ENCODE measurements at regions not wholly inside any gene's neighbourhood (a gene's known extent, or its start where the extent isn't known, plus 50 kb on each side); places are given as distances from the start of the nearest gene placed in this dataset.

DNA sequence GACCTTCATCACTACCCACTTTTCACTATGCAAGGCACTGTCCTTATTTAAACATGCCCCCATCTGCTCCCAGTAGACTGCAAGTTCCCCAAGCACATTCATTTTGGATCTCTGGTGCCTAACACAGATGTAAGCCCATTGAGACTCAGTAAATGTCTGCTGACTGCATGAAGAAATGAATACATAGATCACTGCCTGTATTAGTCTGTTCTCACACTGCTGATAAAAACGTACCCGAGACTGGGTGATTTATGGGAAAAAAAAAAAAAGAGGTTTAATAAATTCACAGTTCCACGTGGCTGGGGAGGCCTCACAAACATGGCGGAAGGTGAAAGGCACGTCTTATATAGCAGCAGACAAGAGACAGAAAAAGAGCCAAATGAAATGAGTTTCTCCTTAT lies 204.9 kb downstream of the ATG4C start:
- H3K27me3 ChIP-seq (replicated peaks; ENCODE audit: insufficient read depth, low read depth, low read length, poor library complexity), result no peaks in the 10 kb centered on the region
- no peaks in the 10 kb centered on the region for H3K4me1 ChIP-seq (ENCODE audit: insufficient read depth, low read length, poor library complexity, severe bottlenecking)
- no peak for TF ChIP-seq EZH2 (IDR thresholded peaks at IDR 0.05; ENCODE audit: borderline replicate concordance, low read depth, low read length, poor library complexity, severe bottlenecking)
- TF ChIP-seq CTCF (conservative IDR thresholded peaks at IDR 0.05; ENCODE audit: low read depth, low read length), result no peak
- H3K4me3 ChIP-seq (ENCODE audit: low read depth, low read length, poor library complexity, severe bottlenecking), result no peak overlapping the region
- BruUV-seq (replicated peaks), result no TSS peak
- no peak overlapping the region for H3K27ac ChIP-seq (ENCODE audit: low read depth, low read length, poor library complexity, severe bottlenecking)
- H3K36me3 ChIP-seq (ENCODE audit: insufficient read depth, low read length, poor library complexity, severe bottlenecking), result no peaks in the 10 kb centered on the region
- H3K9me3 ChIP-seq (ENCODE audit: low read depth, low read length, poor library complexity, severe bottlenecking), result no peaks in the 10 kb centered on the region
- intact Hi-C loops (cut with micrococcal nuclease; ENCODE audit: unreplicated experiment), result loop anchor here (10.0 kb wide), 1 partner anchor 144 kb away; no protein-coding TSS in a partner anchor
- ChIA-PET CTCF (no interaction called here), POLR2A (ENCODE audit: low non-redundant PET) (no interaction called here)
- no peak for DNase-seq (ENCODE audit: low spot score)

- DNase-seq (ENCODE audit: low spot score), result peak; percentile 56
- Histone ChIP-seq H3K4me3 (ENCODE audit: low read depth, low read length, poor library complexity, severe bottlenecking) (no peak overlapping the region), H3K4me1 (ENCODE audit: insufficient read depth, low read length, poor library complexity, severe bottlenecking) (no peaks in the 10 kb centered on the region), H3K27ac (ENCODE audit: low read depth, low read length, poor library complexity, severe bottlenecking) (no peak overlapping the region), H3K36me3 (ENCODE audit: insufficient read depth, low read length, poor library complexity, severe bottlenecking) (no peaks in the 10 kb centered on the region), H3K27me3 (replicated peaks; ENCODE audit: insufficient read depth, low read depth, low read length, poor library complexity) (no peaks in the 10 kb centered on the region), H3K9me3 (ENCODE audit: low read depth, low read length, poor library complexity, severe bottlenecking) (no peaks in the 10 kb centered on the region)
- no TSS peak for BruUV-seq (replicated peaks)
- CTCF ChIA-PET, result no interaction called here
- POLR2A ChIA-PET (ENCODE audit: low non-redundant PET), result no interaction called here
- TF ChIP-seq EZH2 (IDR thresholded peaks at IDR 0.05; ENCODE audit: borderline replicate concordance, low read depth, low read length, poor library complexity, severe bottlenecking) (no peak), CTCF (conservative IDR thresholded peaks at IDR 0.05; ENCODE audit: low read depth, low read length) (peak; percentile 62)
- intact Hi-C loops (cut with micrococcal nuclease; ENCODE audit: unreplicated experiment), result loop anchor here (10.0 kb wide), 1 partner anchor 145 kb away; no protein-coding TSS in a partner anchor
Observed at GRCh38 chr1:62989497-62989896, 205.6 kb downstream of the ATG4C start.

DNA sequence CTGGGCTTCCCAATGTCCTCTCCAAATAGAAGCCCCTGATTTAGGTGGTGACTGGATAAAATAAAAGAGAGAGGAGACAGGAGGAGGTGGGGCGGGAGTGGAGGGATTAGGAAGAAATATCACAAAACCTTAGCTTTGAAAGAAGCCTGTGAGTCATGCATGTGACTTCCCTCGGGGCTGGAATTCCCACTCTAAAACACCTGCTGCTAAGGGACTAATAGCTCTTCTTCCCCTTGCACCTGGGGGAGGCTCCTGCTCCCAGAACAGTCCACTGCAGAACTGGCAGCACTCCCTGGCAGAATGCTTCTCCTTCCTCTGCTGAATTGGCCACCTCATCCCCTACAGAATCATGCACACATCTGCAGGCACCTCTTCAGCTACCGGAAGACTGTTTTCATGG lies 207.2 kb downstream of the ATG4C start:
- Histone ChIP-seq H3K4me3 (ENCODE audit: low read depth, low read length, poor library complexity, severe bottlenecking) (no peak overlapping the region), H3K9me3 (ENCODE audit: low read depth, low read length, poor library complexity, severe bottlenecking) (no peaks in the 10 kb centered on the region), H3K36me3 (ENCODE audit: insufficient read depth, low read length, poor library complexity, severe bottlenecking) (no peaks in the 10 kb centered on the region), H3K27me3 (replicated peaks; ENCODE audit: insufficient read depth, low read depth, low read length, poor library complexity) (no peaks in the 10 kb centered on the region), H3K27ac (ENCODE audit: low read depth, low read length, poor library complexity, severe bottlenecking) (no peak overlapping the region), H3K4me1 (ENCODE audit: insufficient read depth, low read length, poor library complexity, severe bottlenecking) (no peaks in the 10 kb centered on the region)
- intact Hi-C loops (cut with micrococcal nuclease; ENCODE audit: unreplicated experiment), result no loop called here
- ChIA-PET CTCF (no interaction called here), POLR2A (ENCODE audit: low non-redundant PET) (no interaction called here)
- no peak for DNase-seq (ENCODE audit: low spot score)
- TF ChIP-seq CTCF (conservative IDR thresholded peaks at IDR 0.05; ENCODE audit: low read depth, low read length) (no peak), EZH2 (IDR thresholded peaks at IDR 0.05; ENCODE audit: borderline replicate concordance, low read depth, low read length, poor library complexity, severe bottlenecking) (no peak)
- BruUV-seq (replicated peaks), result no TSS peak

Data from A673 (cell line).